HUES6 (cell line): ENCODE measurements at regions not wholly inside any gene's neighbourhood (a gene's known extent, or its start where the extent isn't known, plus 50 kb on each side); places are given as distances from the start of the nearest gene placed in this dataset.
"Not testable (repeated sequence)": the region's sequence is repeated elsewhere in the genome, so short reads cannot be mapped to it uniquely, and the experiment has no call there.

Experiments
- H3K27ac ChIP-seq: 2 replicates; pipeline ENCODE4 v1.7.0; 2013; ENCODE audit warnings: low read depth, mild to moderate bottlenecking, low read length, inconsistent platforms
- H3K27me3 ChIP-seq: 2 replicates; pipeline ENCODE4 v1.6.1; 2013; ENCODE audit warnings: low read length; ENCODE audit not compliant: control insufficient read depth, insufficient read depth
- H3K36me3 ChIP-seq: 2 replicates; pipeline ENCODE4 v1.6.1; 2013; ENCODE audit warnings: low read length; ENCODE audit not compliant: control insufficient read depth, insufficient read depth
- H3K4me1 ChIP-seq: 2 replicates; pipeline ENCODE4 v1.6.1; 2013; ENCODE audit warnings: low read length; ENCODE audit not compliant: control insufficient read depth, insufficient read depth
- H3K4me3 ChIP-seq: 2 replicates; pipeline ENCODE4 v1.5.1; 2013; ENCODE audit warnings: low read depth, low read length
- H3K9ac ChIP-seq: one replicate; pipeline ENCODE4 v1.6.1; 2013; ENCODE audit warnings: mild to moderate bottlenecking, low read length
- H3K9me3 ChIP-seq: 2 replicates; pipeline ENCODE4 v1.6.1; 2013; ENCODE audit warnings: low read depth, low read length; ENCODE audit not compliant: control insufficient read depth, insufficient read depth

- Histone ChIP-seq H3K27me3 (no peaks in the 10 kb centered on the region), H3K4me1 (no peaks in the 10 kb centered on the region), H3K9ac (no peak overlapping the region), H3K36me3 (no peaks in the 10 kb centered on the region), H3K4me3 (no peak overlapping the region), H3K9me3 (no peaks in the 10 kb centered on the region), H3K27ac (no peak overlapping the region)
Observed at GRCh38 chr2:163119966-163120365, 281.4 kb upstream of the KCNH7 start.

- Histone ChIP-seq H3K36me3 (no peaks in the 10 kb centered on the region), H3K27me3 (no peaks in the 10 kb centered on the region), H3K9me3 (peaks cover 19% of the 10 kb centered on the region; the same call in 1 of the 2 replicates), H3K4me3 (no peak overlapping the region), H3K9ac (no peak overlapping the region), H3K4me1 (no peaks in the 10 kb centered on the region), H3K27ac (no peak overlapping the region)
Observed at GRCh38 chr2:163086940-163087339, 248.4 kb upstream of the KCNH7 start.

- not testable (repeated sequence) for H3K4me3 ChIP-seq, H3K9ac ChIP-seq
Observed at GRCh38 chr2:163085366-163086024, 246.9 kb upstream of the KCNH7 start.

GRCh38 chr2:163081754-163082153, 243.2 kb upstream of the KCNH7 start:
- no peaks in the 10 kb centered on the region for H3K36me3 ChIP-seq
- peaks cover 10% of the 10 kb centered on the region for H3K4me1 ChIP-seq
- H3K27me3 ChIP-seq: no peaks in the 10 kb centered on the region
- no peak overlapping the region for H3K4me3 ChIP-seq
- no peak overlapping the region for H3K27ac ChIP-seq
- peaks cover 48% of the 10 kb centered on the region for H3K9me3 ChIP-seq
- no peak overlapping the region for H3K9ac ChIP-seq

More at GRCh38 chr2:163085366-163086024, 246.9 kb upstream of the KCNH7 start:
- H3K27me3 ChIP-seq, H3K27ac ChIP-seq, H3K4me1 ChIP-seq, H3K36me3 ChIP-seq: not testable (repeated sequence)
- H3K9me3 ChIP-seq: peaks cover 26% of the 10 kb centered on the region

GRCh38 chr2:163077241-163077640, 238.7 kb upstream of the KCNH7 start:
- Histone ChIP-seq H3K9ac (no peak overlapping the region), H3K27me3 (no peaks in the 10 kb centered on the region), H3K4me3 (no peak overlapping the region; the same call in 1 of the 2 replicates), H3K27ac (no peak overlapping the region), H3K4me1 (peaks cover 11% of the 10 kb centered on the region), H3K9me3 (peaks cover 34% of the 10 kb centered on the region), H3K36me3 (no peaks in the 10 kb centered on the region)

DNA sequence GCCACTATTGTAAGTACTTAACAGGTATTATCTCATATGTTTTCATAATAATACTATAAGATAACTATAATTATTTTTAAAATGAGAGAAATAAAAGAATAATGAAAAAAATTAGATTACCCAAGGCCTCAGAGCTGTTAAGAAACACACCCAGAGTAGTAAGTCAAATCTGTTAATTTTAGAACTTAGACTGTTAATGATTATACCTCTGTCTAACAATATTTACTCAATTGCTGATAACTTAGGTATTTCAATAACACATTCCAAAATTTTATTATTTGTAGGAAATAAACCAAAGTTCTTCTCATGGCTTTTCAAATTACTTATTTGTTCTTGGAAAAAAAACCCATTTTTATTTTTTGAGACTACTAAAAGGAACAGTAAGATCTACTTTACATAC, 227.5 kb upstream of the KCNH7 start:
- Histone ChIP-seq H3K36me3 (no peaks in the 10 kb centered on the region), H3K4me1 (no peaks in the 10 kb centered on the region), H3K27ac (no peak overlapping the region), H3K4me3 (no peak overlapping the region), H3K9ac (no peak overlapping the region), H3K27me3 (no peaks in the 10 kb centered on the region), H3K9me3 (peaks cover 4% of the 10 kb centered on the region; the same call in 1 of the 2 replicates)

DNA sequence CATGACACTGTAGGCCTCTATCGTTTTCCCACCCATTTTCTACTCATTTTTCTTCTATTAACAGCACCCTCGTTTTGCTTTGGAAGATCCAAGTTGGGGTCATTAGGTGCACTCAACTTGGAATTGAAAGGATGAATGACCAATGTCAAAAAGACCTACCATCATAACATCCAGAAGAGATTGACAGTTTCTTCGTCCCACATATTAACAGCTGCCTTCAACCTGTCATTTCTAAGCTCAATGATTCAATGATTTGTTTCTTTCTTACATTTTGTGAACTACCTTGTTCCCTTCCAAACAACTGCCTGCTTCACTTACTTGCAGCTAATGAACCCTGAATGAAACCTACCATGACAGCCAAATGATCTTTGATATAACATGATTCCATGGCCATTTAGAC, 224.0 kb upstream of the KCNH7 start:
- no peaks in the 10 kb centered on the region for H3K27me3 ChIP-seq
- peaks cover 4% of the 10 kb centered on the region; the same call in 1 of the 2 replicates for H3K9me3 ChIP-seq
- H3K9ac ChIP-seq: no peak overlapping the region
- no peak overlapping the region for H3K27ac ChIP-seq
- no peak overlapping the region for H3K4me3 ChIP-seq
- H3K36me3 ChIP-seq: no peaks in the 10 kb centered on the region
- H3K4me1 ChIP-seq: no peaks in the 10 kb centered on the region

GRCh38 chr2:163046615-163047014, 208.0 kb upstream of the KCNH7 start:
- no peaks in the 10 kb centered on the region for H3K27me3 ChIP-seq
- no peak overlapping the region for H3K27ac ChIP-seq
- no peaks in the 10 kb centered on the region for H3K9me3 ChIP-seq
- H3K4me1 ChIP-seq: no peaks in the 10 kb centered on the region
- H3K9ac ChIP-seq: no peak overlapping the region
- H3K4me3 ChIP-seq: no peak overlapping the region
- no peaks in the 10 kb centered on the region for H3K36me3 ChIP-seq

DNA sequence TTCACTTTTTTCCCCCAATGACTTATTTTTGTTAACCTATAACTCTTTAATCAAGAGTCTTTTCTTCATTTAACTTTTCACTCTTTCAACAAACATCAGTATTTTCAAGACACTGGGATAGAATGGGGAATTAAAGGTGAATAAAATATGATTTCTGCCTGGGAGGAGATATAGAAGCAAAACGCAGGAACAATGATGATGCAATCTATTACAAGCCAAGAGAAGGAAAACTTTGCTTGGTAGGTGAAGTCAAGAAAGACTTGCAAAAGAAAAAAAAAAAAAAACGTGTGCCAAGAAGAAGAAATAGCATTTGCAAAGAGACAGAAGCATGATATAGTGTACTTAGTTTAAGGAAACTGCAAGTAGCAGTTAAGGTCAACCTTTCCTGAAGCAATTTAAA, 207.3 kb upstream of the KCNH7 start:
- H3K4me1 ChIP-seq: no peaks in the 10 kb centered on the region

GRCh38 chr2:163044114-163044513, 205.5 kb upstream of the KCNH7 start:
- H3K27me3 ChIP-seq: no peaks in the 10 kb centered on the region
- H3K9ac ChIP-seq: no peak overlapping the region
- H3K9me3 ChIP-seq: no peaks in the 10 kb centered on the region
- H3K4me1 ChIP-seq: no peaks in the 10 kb centered on the region
- H3K27ac ChIP-seq: no peak overlapping the region
- no peak overlapping the region for H3K4me3 ChIP-seq
- H3K36me3 ChIP-seq: no peaks in the 10 kb centered on the region

More for the DNA sequence above, 207.3 kb upstream of the KCNH7 start:
- H3K4me3 ChIP-seq: no peak overlapping the region
- H3K27me3 ChIP-seq: no peaks in the 10 kb centered on the region
- H3K36me3 ChIP-seq: no peaks in the 10 kb centered on the region
- H3K9ac ChIP-seq: no peak overlapping the region
- no peak overlapping the region for H3K27ac ChIP-seq
- H3K9me3 ChIP-seq: no peaks in the 10 kb centered on the region

GRCh38 chr2:163043201-163043600, 204.6 kb upstream of the KCNH7 start:
- Histone ChIP-seq H3K27ac (no peak overlapping the region), H3K27me3 (no peaks in the 10 kb centered on the region), H3K9me3 (no peaks in the 10 kb centered on the region), H3K4me1 (no peaks in the 10 kb centered on the region), H3K36me3 (no peaks in the 10 kb centered on the region), H3K4me3 (no peak overlapping the region), H3K9ac (no peak overlapping the region)
